ENCODE measurements at regions not wholly inside any gene's neighbourhood (a gene's known extent, or its start where the extent isn't known, plus 50 kb on each side); places are given as distances from the start of the nearest gene placed in this dataset.

DNA sequence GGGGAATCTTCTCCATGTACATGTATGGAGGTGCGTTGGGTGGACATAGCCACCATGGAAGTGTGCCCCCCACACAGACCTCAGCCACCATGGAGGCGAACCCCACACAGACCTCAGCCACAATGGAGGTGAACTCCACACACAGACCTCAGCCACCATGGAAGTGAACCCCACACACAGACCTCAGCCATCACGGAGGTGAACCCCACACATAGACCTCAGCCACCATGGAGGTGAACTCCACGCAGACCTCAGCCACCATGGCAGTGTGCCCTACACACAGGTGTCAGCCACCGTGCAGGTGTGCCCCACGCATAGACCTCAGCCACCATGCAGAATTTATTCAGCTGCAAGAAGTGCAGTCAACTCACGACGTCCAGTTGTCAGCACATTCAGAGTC, 339.7 kb downstream of the ACTR3B start:
- CTCF ChIA-PET = no interaction called here
- no peaks in the 10 kb centered on the region for H3K4me1 Mint-ChIP-seq
- H3K27me3 Mint-ChIP-seq (ENCODE audit: low read depth) = no peaks in the 10 kb centered on the region; the same call in 1 of the 2 replicates
- H3K27ac Mint-ChIP-seq = no peak overlapping the region
- peaks cover 25% of the 10 kb centered on the region for H3K9me3 Mint-ChIP-seq
- ATAC-seq (no peak), DNase-seq (ENCODE audit: low spot score) (no peak)
- peaks cover 11% of the 10 kb centered on the region for H3K36me3 Mint-ChIP-seq
- TF ChIP-seq ZNF232 (CRISPR knock-in tag; IDR thresholded peaks at IDR 0.05) (no peak), TCF7 (CRISPR knock-in tag; IDR thresholded peaks at IDR 0.05; ENCODE audit: low read depth) (no peak), ZNF121 (CRISPR knock-in tag; IDR thresholded peaks at IDR 0.05) (no peak), NR1H2 (CRISPR knock-in tag; IDR thresholded peaks at IDR 0.05) (no peak), ZNF423 (CRISPR knock-in tag; IDR thresholded peaks at IDR 0.05) (no peak), NFATC4 (CRISPR knock-in tag; IDR thresholded peaks at IDR 0.05) (no peak), ZNF317 (CRISPR knock-in tag; IDR thresholded peaks at IDR 0.05; ENCODE audit: borderline replicate concordance, low read depth) (no peak), PRRX2 (CRISPR knock-in tag; IDR thresholded peaks at IDR 0.05) (no peak), ZBTB21 (CRISPR knock-in tag; IDR thresholded peaks at IDR 0.05; ENCODE audit: borderline replicate concordance) (no peak)
- TF ChIP-seq, protein P1, sequence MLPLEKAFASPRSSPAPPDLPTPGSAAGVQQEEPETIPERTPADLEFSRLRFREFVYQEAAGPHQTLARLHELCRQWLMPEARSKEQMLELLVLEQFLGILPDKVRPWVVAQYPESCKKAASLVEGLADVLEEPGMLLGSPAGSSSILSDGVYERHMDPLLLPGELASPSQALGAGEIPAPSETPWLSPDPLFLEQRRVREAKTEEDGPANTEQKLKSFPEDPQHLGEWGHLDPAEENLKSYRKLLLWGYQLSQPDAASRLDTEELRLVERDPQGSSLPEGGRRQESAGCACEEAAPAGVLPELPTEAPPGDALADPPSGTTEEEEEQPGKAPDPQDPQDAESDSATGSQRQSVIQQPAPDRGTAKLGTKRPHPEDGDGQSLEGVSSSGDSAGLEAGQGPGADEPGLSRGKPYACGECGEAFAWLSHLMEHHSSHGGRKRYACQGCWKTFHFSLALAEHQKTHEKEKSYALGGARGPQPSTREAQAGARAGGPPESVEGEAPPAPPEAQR (CRISPR knock-in tag; IDR thresholded peaks at IDR 0.05) = no peak
- TF ChIP-seq, protein P2, sequence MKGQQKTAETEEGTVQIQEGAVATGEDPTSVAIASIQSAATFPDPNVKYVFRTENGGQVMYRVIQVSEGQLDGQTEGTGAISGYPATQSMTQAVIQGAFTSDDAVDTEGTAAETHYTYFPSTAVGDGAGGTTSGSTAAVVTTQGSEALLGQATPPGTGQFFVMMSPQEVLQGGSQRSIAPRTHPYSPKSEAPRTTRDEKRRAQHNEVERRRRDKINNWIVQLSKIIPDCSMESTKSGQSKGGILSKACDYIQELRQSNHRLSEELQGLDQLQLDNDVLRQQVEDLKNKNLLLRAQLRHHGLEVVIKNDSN (CRISPR knock-in tag; IDR thresholded peaks at IDR 0.05) = no peak
- TF ChIP-seq, protein P3, sequence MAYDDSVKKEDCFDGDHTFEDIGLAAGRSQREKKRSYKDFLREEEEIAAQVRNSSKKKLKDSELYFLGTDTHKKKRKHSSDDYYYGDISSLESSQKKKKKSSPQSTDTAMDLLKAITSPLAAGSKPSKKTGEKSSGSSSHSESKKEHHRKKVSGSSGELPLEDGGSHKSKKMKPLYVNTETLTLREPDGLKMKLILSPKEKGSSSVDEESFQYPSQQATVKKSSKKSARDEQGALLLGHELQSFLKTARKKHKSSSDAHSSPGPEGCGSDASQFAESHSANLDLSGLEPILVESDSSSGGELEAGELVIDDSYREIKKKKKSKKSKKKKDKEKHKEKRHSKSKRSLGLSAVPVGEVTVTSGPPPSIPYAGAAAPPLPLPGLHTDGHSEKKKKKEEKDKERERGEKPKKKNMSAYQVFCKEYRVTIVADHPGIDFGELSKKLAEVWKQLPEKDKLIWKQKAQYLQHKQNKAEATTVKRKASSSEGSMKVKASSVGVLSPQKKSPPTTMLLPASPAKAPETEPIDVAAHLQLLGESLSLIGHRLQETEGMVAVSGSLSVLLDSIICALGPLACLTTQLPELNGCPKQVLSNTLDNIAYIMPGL (CRISPR knock-in tag; IDR thresholded peaks at IDR 0.05) = no peak
- TF ChIP-seq, protein P4, sequence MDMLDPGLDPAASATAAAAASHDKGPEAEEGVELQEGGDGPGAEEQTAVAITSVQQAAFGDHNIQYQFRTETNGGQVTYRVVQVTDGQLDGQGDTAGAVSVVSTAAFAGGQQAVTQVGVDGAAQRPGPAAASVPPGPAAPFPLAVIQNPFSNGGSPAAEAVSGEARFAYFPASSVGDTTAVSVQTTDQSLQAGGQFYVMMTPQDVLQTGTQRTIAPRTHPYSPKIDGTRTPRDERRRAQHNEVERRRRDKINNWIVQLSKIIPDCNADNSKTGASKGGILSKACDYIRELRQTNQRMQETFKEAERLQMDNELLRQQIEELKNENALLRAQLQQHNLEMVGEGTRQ (CRISPR knock-in tag; IDR thresholded peaks at IDR 0.05) = no peak
- TF ChIP-seq, protein P5, sequence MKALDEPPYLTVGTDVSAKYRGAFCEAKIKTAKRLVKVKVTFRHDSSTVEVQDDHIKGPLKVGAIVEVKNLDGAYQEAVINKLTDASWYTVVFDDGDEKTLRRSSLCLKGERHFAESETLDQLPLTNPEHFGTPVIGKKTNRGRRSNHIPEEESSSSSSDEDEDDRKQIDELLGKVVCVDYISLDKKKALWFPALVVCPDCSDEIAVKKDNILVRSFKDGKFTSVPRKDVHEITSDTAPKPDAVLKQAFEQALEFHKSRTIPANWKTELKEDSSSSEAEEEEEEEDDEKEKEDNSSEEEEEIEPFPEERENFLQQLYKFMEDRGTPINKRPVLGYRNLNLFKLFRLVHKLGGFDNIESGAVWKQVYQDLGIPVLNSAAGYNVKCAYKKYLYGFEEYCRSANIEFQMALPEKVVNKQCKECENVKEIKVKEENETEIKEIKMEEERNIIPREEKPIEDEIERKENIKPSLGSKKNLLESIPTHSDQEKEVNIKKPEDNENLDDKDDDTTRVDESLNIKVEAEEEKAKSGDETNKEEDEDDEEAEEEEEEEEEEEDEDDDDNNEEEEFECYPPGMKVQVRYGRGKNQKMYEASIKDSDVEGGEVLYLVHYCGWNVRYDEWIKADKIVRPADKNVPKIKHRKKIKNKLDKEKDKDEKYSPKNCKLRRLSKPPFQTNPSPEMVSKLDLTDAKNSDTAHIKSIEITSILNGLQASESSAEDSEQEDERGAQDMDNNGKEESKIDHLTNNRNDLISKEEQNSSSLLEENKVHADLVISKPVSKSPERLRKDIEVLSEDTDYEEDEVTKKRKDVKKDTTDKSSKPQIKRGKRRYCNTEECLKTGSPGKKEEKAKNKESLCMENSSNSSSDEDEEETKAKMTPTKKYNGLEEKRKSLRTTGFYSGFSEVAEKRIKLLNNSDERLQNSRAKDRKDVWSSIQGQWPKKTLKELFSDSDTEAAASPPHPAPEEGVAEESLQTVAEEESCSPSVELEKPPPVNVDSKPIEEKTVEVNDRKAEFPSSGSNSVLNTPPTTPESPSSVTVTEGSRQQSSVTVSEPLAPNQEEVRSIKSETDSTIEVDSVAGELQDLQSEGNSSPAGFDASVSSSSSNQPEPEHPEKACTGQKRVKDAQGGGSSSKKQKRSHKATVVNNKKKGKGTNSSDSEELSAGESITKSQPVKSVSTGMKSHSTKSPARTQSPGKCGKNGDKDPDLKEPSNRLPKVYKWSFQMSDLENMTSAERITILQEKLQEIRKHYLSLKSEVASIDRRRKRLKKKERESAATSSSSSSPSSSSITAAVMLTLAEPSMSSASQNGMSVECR (CRISPR knock-in tag; IDR thresholded peaks at IDR 0.05; ENCODE audit: borderline replicate concordance) = no peak
- TF ChIP-seq, protein P6, sequence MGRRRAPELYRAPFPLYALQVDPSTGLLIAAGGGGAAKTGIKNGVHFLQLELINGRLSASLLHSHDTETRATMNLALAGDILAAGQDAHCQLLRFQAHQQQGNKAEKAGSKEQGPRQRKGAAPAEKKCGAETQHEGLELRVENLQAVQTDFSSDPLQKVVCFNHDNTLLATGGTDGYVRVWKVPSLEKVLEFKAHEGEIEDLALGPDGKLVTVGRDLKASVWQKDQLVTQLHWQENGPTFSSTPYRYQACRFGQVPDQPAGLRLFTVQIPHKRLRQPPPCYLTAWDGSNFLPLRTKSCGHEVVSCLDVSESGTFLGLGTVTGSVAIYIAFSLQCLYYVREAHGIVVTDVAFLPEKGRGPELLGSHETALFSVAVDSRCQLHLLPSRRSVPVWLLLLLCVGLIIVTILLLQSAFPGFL (CRISPR knock-in tag; IDR thresholded peaks at IDR 0.05; ENCODE audit: borderline replicate concordance) = no peak
- POLR2A ChIA-PET = no interaction called here
- no peak overlapping the region for H3K4me3 Mint-ChIP-seq

DNA sequence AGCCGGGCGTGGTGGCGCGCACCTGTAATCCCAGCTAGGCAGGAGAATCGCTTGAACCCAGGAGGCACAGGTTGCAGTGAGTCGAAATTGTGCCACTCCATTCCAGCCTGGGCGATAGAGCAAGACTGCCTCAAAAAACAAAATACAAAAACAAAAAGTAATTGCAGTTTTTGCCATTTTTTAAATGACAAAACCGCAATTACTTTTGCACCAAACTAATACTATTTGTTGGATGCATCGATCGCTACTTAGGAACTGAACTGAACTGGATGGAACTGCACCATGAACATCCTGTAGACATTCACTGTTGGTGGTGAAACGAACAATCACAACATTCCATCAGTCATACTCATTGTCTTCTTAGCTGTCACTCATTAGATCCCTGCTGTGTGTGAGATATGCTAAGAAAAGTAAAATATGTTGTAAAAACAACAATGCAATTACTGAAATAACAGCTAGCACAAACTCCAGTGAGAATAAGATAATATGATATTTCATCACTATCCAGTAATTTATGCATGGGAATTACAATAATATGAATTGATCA, 341.2 kb downstream of the ACTR3B start:
- CTCF ChIA-PET = no interaction called here
- ATAC-seq = no peak
- Mint-ChIP-seq H3K4me3 (no peak overlapping the region), H3K27me3 (ENCODE audit: low read depth) (no peaks in the 10 kb centered on the region; the same call in 1 of the 2 replicates), H3K4me1 (peaks cover 3% of the 10 kb centered on the region), H3K9me3 (peaks cover 15% of the 10 kb centered on the region), H3K36me3 (no peaks in the 10 kb centered on the region), H3K27ac (no peak overlapping the region)
- no peak for DNase-seq (ENCODE audit: low spot score)
- POLR2A ChIA-PET = no interaction called here
- no peak for TF ChIP-seq GTF2I (CRISPR knock-in tag; conservative IDR thresholded peaks at IDR 0.05)
- TF ChIP-seq, protein P7, sequence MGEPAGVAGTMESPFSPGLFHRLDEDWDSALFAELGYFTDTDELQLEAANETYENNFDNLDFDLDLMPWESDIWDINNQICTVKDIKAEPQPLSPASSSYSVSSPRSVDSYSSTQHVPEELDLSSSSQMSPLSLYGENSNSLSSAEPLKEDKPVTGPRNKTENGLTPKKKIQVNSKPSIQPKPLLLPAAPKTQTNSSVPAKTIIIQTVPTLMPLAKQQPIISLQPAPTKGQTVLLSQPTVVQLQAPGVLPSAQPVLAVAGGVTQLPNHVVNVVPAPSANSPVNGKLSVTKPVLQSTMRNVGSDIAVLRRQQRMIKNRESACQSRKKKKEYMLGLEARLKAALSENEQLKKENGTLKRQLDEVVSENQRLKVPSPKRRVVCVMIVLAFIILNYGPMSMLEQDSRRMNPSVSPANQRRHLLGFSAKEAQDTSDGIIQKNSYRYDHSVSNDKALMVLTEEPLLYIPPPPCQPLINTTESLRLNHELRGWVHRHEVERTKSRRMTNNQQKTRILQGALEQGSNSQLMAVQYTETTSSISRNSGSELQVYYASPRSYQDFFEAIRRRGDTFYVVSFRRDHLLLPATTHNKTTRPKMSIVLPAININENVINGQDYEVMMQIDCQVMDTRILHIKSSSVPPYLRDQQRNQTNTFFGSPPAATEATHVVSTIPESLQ (CRISPR knock-in tag; IDR thresholded peaks at IDR 0.05) = no peak
- no peak for TF ChIP-seq TP53 (CRISPR knock-in tag; IDR thresholded peaks at IDR 0.05)
- TF ChIP-seq, protein P8, sequence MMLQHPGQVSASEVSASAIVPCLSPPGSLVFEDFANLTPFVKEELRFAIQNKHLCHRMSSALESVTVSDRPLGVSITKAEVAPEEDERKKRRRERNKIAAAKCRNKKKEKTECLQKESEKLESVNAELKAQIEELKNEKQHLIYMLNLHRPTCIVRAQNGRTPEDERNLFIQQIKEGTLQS (CRISPR knock-in tag; conservative IDR thresholded peaks at IDR 0.05) = no peak
- TF ChIP-seq, protein P6 (CRISPR knock-in tag; IDR thresholded peaks at IDR 0.05; ENCODE audit: borderline replicate concordance) = no peak

Measured in WTC11 (cell line).